ENCODE measurements at regions not wholly inside any gene's neighbourhood (a gene's known extent, or its start where the extent isn't known, plus 50 kb on each side); places are given as distances from the start of the nearest gene placed in this dataset.

- DNase-seq (ENCODE audit: low read depth, low spot score): no peak
These were observed 737.0 kb downstream of the HDGFL1 start for GRCh38 chr6:23306251-23306950.

- no peak for DNase-seq (ENCODE audit: low read depth, low spot score)
These were observed 738.1 kb downstream of the HDGFL1 start for GRCh38 chr6:23307516-23307915.

DNA sequence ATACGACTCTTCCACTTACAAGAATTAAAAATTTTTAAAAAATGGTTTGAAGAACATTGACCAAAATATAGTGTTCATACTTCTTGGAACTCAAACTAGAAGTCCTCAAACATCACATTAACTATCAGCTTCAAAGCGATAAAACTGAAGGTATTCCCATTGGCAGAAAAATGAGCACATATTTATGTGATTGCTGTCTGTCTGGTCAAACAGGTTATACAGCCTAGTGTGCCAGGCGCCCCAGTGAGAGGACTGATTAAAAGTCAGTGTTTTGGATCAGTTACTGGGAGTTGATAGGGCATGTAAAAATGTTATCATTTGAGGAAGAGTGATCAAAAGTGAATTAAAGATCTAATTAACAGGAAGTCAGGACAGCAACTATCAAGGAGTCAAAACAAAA, 738.8 kb downstream of the HDGFL1 start:
- no peak for DNase-seq (ENCODE audit: low read depth, low spot score)

- DNase-seq (ENCODE audit: low read depth, low spot score): no peak
These were observed 741.8 kb downstream of the HDGFL1 start for GRCh38 chr6:23311211-23311610.

DNA sequence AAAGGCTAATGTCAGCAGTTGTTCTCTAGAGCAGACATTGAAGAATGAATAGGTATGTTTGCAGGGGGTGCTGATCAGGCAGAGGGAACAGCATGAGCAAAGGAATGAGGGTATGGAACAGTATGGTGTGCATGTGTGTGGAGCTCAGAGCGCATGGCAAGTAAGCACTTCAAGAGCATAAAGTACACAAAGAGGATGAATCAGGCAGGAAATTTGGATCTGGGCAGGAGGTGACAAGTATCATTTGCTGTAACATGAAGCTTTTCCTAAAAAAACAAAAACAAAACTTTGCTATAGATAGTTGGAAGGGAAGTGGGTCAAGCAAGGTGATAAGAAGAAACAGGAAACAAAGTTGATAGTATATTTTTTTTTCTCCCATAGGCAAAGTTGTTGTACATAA, 746.8 kb downstream of the HDGFL1 start:
- DNase-seq (ENCODE audit: low read depth, low spot score): no peak

GRCh38 chr6:23316931-23317330, 747.6 kb downstream of the HDGFL1 start:
- DNase-seq (ENCODE audit: low read depth, low spot score): no peak

DNA sequence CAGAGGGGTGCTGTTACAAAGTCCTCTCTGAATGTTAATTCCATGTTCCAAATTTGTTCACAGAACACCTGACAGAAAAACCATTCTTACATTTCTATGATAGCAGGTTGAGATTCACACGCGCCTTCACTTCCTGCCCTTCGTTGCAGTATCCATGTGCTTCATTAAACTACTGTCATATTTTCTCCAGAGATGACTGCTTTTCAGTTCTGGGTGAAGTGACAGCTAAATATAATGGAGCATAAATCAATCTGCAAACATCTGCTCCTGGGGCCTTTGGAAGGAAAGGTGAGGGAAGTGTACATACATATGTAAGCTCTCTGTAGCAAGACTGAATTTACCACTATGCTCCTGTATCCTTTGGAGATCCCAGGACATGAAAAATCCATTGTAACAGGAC, 750.2 kb downstream of the HDGFL1 start:
- DNase-seq (ENCODE audit: low read depth, low spot score): no peak

DNA sequence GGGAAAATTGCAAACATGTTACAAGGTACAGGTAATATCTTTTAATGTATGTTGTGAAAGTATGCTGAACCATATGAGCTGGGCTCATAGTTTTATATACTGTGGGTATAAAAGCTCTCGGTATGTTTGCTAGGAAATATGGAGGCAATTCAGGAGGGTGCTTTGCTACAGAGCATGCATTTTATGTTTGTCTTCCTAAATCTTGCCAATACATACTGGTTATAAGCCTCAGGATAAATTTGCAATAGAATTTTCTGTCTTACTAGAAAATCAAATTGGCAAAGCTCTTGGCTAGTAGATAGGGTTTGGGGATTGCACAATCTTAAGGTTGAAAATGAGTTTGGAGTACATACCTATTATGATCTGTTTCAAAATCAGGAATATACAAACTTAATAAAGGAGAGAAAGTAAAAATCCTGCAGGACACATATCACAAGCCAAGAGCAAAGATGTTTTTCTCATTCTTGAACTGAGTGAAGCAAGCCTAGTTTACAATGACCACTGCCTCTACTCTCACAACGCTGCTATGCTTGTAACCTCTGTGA, 751.2 kb downstream of the HDGFL1 start:
- DNase-seq (ENCODE audit: low read depth, low spot score): no peak

GRCh38 chr6:23323897-23324296, 754.5 kb downstream of the HDGFL1 start:
- no peak for DNase-seq (ENCODE audit: low read depth, low spot score)

GRCh38 chr6:23325065-23325464, 755.7 kb downstream of the HDGFL1 start:
- DNase-seq (ENCODE audit: low read depth, low spot score): no peak

- no peak for DNase-seq (ENCODE audit: low read depth, low spot score)
These were observed 758.3 kb downstream of the HDGFL1 start for GRCh38 chr6:23327621-23328020.

DNA sequence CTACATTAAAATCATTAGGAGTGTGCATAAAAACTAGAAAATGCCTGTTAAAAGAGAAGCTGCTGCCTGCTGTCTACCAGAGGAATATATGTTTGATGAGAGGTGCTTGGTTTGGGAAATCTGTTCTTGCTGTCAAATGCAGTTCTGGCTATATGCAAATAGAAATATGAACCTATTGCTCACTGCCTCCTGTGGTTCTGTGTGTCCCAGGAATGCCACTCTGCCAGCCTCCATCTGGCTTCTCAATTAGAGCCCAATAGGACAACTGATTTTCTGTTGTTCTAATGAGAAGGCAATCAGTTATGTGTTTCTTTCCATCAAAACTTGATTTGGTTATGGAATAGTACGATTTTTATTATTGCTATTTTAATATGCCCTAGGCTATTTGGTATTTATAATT, 759.7 kb downstream of the HDGFL1 start:
- DNase-seq (ENCODE audit: low read depth, low spot score): no peak

GRCh38 chr6:23330632-23331031, 761.3 kb downstream of the HDGFL1 start:
- no peak for DNase-seq (ENCODE audit: low read depth, low spot score)

DNA sequence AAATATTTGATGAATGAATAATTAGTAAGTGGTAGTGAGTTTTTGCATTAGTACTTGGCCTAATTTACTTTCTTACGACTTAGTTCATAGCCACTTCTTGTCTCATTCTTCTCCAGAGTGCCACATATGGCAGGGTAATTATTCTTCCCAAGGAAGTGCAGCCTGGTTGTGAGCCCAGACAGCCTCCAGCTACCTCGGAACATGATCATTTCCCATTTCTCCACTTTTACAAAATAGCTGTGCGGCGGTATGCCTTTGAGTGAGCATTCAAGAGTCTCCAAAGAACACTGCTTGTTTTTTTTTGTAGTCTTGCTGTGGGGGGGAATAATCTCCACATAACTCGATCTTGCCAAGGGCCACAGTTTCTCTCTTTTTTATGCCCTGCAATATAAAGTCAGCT, 765.0 kb downstream of the HDGFL1 start:
- no peak for DNase-seq (ENCODE audit: low read depth, low spot score)

- no peak for DNase-seq (ENCODE audit: low read depth, low spot score)
These were observed 766.5 kb downstream of the HDGFL1 start for GRCh38 chr6:23335894-23336293.

- no peak for DNase-seq (ENCODE audit: low read depth, low spot score)
These were observed 769.9 kb downstream of the HDGFL1 start for GRCh38 chr6:23339268-23339667.

DNA sequence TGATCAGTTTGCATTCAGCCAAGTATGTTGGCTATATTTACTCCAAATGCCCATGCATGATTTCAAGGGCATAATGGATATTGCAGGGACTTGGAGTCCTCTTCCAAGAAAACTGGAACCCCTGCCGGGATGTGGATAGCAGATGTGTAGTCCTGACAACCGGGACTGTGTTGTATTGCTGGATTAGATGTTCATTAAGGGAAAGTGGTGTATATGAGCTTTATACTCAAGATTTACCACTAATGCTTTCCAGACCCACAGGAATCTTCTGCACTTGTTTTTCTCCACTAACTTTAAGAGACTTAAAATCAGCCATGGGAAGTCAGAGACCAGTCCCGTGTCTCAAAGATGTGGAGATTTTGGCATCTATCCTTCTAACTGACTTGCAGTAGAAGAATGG, 770.9 kb downstream of the HDGFL1 start:
- no peak for DNase-seq (ENCODE audit: low read depth, low spot score)

DNA sequence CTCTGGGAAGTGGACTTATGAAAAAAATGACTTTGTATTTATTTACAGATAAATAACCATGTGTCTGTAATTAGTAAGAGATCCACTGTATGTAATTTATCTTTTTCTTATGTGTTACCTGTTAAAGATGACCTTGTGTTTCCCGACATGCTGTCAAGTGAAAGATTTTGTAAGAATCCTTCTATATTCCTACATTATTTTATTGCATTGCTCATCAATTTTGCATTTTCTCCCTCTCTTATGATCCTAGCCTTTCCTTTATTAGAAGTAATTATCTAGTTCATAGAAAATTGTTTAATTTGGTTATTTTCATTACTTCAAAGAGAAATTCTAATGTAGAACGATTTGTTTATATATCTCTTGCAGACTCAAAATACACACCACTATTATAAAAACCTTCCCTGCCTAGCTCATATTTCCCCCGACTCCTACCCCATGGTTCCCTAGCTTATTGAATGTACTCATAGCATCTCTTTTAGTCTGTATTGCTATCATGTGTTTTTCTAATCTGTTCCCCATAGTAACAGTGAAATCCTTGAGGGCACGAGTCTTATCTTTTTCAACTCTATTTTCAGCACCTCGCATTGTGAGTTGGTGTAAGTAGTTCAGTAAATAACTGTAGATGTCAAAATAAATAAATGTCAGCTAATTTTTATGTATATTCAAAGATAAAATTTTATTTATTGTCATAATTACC, 774.4 kb downstream of the HDGFL1 start:
- DNase-seq (ENCODE audit: low read depth, low spot score): no peak

DNA sequence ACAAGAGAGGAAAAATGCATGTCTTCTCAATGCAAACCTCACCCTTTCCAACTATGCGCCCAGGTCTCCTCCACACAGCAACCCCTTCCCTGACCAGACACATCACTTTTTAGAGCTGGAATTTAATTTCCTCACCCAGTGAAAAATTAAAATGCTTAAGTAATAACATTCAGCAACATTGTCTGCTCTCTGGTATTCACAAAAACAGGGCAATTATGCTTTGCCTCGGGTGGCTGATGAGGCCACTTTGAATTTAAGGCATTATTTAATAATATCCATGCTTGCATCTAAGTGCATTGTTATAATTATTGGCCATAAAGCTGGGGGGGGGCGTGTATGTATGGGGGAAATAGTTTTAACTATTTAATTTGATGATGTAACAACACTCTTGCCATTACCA, 777.8 kb upstream of the NRSN1 start:
- DNase-seq (ENCODE audit: low read depth, low spot score): no peak

GRCh38 chr6:23349521-23350147, 776.4 kb upstream of the NRSN1 start:
- DNase-seq (ENCODE audit: low read depth, low spot score): no peak

DNA sequence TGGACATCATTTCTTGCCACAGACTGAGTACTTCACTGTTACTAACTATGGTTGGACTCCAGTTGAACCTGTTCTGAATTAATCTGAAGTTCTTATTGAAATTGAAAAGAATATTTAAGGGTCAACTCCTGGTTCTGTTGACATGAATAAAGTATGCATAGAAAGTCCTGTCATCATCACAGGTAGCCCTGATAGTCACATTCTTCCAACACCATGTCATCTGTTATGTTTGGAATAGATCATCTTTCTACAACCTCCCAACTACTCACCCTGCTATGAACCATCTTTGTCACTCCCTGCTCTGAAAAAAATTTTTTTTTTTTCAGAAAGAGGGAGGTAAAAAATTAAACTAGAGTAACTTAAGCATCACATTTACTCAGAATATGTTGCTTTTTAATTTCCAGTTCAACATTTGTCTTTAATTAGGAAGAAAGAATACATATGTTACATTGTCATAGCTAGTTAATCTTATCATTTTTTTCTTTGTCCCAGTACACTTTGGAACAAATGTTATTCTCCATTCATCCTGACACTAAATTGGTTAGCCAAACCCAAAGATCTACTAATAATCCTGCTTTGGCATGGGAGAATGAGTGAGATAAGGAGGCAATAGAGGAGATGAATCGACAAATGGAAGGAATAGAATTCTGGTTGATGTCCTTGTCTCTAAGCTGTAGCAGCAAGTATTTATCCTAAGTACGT, 775.1 kb upstream of the NRSN1 start:
- no peak for DNase-seq (ENCODE audit: low read depth, low spot score)

DNA sequence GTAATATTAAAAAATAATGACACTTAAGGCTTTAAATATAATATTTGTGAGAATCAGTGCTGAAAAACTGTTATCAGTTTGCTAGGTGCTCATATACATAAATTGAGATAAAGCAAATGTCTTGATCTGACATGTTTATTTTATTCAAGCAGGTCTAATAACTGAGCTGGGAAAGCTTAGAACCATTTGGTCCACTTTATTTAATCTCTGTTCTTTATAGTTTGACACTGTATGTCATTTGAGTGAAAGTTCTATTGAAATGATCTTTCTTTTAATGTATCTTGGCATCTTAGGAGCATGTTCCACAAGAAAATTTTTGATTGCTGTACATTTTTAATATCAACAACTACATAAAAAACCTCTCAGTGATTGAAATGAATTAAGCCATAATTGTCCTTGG, 772.0 kb upstream of the NRSN1 start:
- no peak for DNase-seq (ENCODE audit: low read depth, low spot score)

Data from ELF-1 (cell line).